Subcutaneous abdominal adipose tissue (tissue), 5 donors: ENCODE measurements at regions not wholly inside any gene's neighbourhood (a gene's known extent, or its start where the extent isn't known, plus 50 kb on each side); places are given as distances from the start of the nearest gene placed in this dataset.

Experiments used
- H3K27ac ChIP-seq: one replicate; pipeline ENCODE4 v1.7.0; 2013; ENCODE audit warnings: low read depth, mild to moderate bottlenecking, inconsistent platforms, low read length, moderate library complexity
- H3K27me3 ChIP-seq, 5 donors: one replicate each; pipeline ENCODE4 v1.7.0; 2013; ENCODE audit warnings: low read length in 5 of 5, inconsistent platforms in 1 of 5; ENCODE audit not compliant: control insufficient read depth in 5 of 5, insufficient read depth in 4 of 5
- H3K36me3 ChIP-seq, 5 donors: one replicate each; pipeline ENCODE4 v1.7.0; 2013; ENCODE audit warnings: low read length in 5 of 5; ENCODE audit not compliant: control insufficient read depth in 5 of 5, insufficient read depth in 5 of 5
- H3K4me1 ChIP-seq, 5 donors: one replicate each; pipeline ENCODE4 v1.7.0; 2013; ENCODE audit warnings: low read length in 5 of 5, mild to moderate bottlenecking in 3 of 5, moderate library complexity in 1 of 5; ENCODE audit not compliant: control insufficient read depth in 5 of 5, insufficient read depth in 5 of 5
- H3K4me3 ChIP-seq, 5 donors: one replicate each; pipeline ENCODE4 v1.7.0; 2013; ENCODE audit warnings: low read length in 5 of 5, low read depth in 1 of 5
- H3K9ac ChIP-seq, 5 donors: one replicate each; pipeline ENCODE4 v1.7.0; 2013; ENCODE audit warnings: low read length in 5 of 5, mild to moderate bottlenecking in 4 of 5, moderate library complexity in 3 of 5
- H3K9me3 ChIP-seq, 5 donors: one replicate each; pipeline ENCODE4 v1.7.0; 2013; ENCODE audit warnings: low read length in 5 of 5; ENCODE audit not compliant: control insufficient read depth in 5 of 5
- donor health status: healthy.
- donor health status: healthy.
- donor health status: healthy.
- donor health status: healthy.
- donor health status: healthy.

DNA sequence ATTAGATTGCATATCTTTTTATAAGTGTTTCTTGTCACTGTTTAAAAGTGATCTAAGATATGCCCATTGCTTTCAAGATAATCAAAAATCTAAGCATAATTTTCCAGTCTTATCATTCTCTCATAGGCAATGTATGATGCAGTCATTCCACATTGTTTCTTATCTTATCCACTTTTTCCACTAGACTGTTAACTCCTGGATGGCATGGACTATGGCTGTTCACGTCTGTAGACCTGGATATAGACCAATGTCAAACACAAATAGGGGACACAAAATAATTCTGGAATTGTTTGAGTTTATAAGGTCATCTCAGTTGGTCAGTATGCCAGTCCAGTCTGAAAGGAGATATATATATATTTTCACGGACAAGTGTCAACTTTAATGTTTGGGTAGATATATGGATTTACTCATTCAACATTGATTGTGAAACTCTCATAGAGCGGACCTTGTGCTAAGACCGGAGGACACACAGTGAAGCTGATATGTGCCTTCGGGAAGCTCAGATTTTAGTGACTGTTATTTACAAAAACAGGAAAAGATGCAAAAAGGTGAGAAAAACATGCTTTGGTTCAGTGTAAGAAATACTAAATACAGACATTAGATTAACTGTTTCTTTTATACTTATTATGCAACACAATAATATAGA lies 689.4 kb upstream of the SLC8A1 start:
- Histone ChIP-seq H3K27me3 (no peaks in the 10 kb centered on the region), H3K36me3 (no peaks in the 10 kb centered on the region), H3K9ac (no peak overlapping the region), H3K9me3 (no peaks in the 10 kb centered on the region), H3K4me3 (no peak overlapping the region), H3K4me1 (no peaks in the 10 kb centered on the region), H3K27ac (no peak overlapping the region)

DNA sequence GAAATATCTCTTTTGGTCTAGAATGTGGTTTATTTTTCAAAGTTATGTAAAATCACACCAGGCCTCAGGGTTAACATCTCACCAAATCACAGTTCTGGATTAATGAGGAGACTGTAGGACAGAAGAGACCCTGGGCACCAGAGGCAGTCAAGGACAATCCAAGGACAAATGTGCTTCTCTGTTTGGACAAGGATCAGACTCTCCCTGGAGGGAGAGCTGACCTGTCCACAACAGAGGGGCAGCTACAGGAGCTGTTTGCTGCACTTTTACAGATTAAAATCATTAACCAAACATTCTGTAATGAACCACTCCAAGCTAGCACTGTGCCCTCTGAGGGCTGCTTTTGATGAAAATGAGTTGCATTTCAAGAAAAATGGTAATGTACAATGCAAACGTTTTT lies 690.6 kb upstream of the SLC8A1 start:
- H3K4me1 ChIP-seq: no peaks in the 10 kb centered on the region
- H3K9ac ChIP-seq: no peak overlapping the region
- no peak overlapping the region for H3K4me3 ChIP-seq
- H3K27ac ChIP-seq: no peak overlapping the region
- H3K9me3 ChIP-seq: no peaks in the 10 kb centered on the region
- H3K36me3 ChIP-seq: no peaks in the 10 kb centered on the region
- H3K27me3 ChIP-seq: no peaks in the 10 kb centered on the region

DNA sequence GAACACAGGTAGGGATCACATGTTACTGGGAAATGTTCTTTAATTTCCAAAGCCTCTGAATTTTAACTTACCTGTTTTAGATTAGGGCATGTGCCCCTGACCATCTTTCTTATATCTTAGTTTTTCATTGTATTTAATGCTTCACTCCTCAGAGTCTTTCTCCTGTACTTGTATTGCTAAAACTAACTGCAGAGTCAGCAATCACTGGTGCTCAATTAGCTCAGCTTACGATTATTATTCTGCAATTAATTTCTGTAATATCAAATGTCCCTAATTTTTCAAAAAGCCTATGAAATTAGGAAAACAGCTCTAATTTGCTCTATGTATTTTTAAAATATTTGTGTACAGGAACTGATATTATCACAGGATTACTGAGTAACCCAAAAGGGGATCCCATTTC lies 693.2 kb upstream of the SLC8A1 start:
- Histone ChIP-seq H3K9me3 (no peaks in the 10 kb centered on the region), H3K4me1 (no peaks in the 10 kb centered on the region), H3K27ac (no peak overlapping the region), H3K36me3 (no peaks in the 10 kb centered on the region), H3K27me3 (no peaks in the 10 kb centered on the region), H3K4me3 (no peak overlapping the region), H3K9ac (no peak overlapping the region)

DNA sequence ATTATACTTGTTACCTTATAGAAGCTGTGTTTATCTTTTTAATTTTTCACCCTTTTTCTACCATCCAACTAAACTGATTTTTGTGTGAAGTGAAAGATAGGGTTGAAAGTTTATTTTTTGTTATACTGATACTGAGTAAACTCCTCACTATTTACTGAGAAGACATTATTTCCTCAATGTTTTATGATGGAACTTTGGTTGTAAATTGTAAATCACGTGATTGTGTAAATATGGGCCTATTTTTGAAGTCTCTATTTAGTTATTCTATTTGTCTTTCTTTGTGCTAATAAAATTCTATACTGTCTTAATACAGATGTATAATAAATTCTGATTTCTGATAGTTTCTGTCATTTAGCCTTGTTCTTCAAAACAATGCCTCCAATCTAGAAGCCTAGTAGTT lies 697.2 kb upstream of the SLC8A1 start:
- Histone ChIP-seq H3K9ac (no peak overlapping the region), H3K27me3 (no peaks in the 10 kb centered on the region), H3K9me3 (no peaks in the 10 kb centered on the region), H3K4me3 (no peak overlapping the region), H3K4me1 (no peaks in the 10 kb centered on the region), H3K27ac (no peak overlapping the region), H3K36me3 (no peaks in the 10 kb centered on the region)

DNA sequence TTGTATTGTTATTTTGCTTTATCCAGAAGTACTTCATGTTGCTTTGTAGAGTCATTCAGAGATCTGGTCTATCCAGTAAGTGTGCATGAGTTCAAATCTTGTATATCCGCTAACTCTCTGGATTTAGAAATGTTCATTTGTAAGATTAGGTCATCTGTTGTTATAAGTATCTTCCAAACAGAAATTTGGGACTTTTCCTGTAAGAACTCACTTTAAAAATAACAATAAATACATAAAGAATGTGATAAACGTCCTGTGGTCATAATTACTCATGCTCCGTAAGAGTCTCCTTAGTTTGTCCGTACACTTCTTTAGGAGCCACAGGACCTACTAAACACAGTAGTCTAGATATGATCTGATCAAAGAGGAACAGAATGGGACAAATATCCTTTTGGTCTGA lies 699.9 kb upstream of the SLC8A1 start:
- no peaks in the 10 kb centered on the region for H3K27me3 ChIP-seq
- no peak overlapping the region for H3K27ac ChIP-seq
- no peaks in the 10 kb centered on the region for H3K36me3 ChIP-seq
- no peak overlapping the region for H3K4me3 ChIP-seq
- H3K9me3 ChIP-seq: no peaks in the 10 kb centered on the region
- no peak overlapping the region for H3K9ac ChIP-seq
- H3K4me1 ChIP-seq: no peaks in the 10 kb centered on the region

DNA sequence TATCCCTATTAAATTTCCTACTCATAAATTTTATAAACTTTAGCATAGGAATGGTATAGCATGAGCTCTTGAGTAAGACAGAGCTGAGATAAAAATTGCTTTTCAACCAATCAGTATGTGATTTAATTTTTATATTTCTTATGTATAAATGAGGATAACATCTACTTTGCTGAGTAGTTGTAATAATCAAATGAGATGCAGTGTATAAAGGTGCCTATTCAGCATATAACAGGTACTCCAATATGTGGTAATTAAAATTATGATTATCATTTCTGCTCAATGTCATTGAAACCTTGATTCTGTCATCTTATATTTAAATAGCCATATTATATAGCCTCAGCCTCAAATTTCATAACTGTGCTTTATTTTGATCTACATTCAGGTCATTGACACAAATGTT lies 700.4 kb upstream of the SLC8A1 start:
- H3K9ac ChIP-seq: no peak overlapping the region
- H3K27me3 ChIP-seq: no peaks in the 10 kb centered on the region
- no peaks in the 10 kb centered on the region for H3K4me1 ChIP-seq
- no peak overlapping the region for H3K4me3 ChIP-seq
- H3K36me3 ChIP-seq: no peaks in the 10 kb centered on the region
- no peak overlapping the region for H3K27ac ChIP-seq
- H3K9me3 ChIP-seq: no peaks in the 10 kb centered on the region

DNA sequence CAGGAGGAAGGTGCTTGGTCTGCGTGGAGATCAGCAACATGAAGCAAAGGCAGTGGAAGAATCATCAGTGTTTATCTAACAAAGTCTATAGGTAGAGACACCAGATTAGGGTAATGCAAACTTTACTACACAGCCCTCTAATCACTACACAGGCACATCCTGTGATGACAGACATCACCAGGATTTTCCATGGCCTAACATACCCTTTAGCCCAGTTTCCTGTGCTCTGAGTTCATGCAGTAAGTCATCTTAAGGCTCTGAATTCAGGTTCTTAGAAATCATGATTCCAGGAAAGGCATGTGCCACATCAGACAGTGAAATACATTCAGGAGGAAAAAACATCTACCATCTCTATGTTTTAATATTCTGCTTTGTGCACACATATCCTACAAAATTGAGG lies 708.5 kb upstream of the SLC8A1 start:
- no peak overlapping the region for H3K4me3 ChIP-seq
- no peak overlapping the region for H3K27ac ChIP-seq
- H3K9me3 ChIP-seq: no peaks in the 10 kb centered on the region
- no peaks in the 10 kb centered on the region for H3K36me3 ChIP-seq
- H3K4me1 ChIP-seq: peaks cover 0 to 2% (median 0%) of the 10 kb centered on the region in 5 donors
- H3K9ac ChIP-seq: no peak overlapping the region
- H3K27me3 ChIP-seq: no peaks in the 10 kb centered on the region

DNA sequence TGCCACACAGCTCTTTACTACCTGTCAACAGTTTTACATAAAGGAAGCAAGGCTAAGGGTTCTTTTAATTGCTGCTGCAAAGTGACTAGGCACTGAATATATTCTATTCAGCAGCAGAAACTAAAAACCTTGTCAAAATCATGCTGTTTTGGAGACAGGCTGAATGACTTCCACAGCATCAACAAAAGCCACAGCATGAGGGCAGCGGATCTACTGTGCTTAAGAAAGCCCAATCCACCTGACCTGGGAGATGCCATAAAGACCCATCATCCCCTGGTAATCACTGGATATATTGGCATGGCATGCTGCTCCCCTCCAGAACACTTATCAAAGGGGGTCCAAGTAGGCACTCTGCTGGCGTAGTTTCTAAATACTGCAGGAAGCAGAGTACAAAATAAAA lies 715.1 kb upstream of the SLC8A1 start:
- Histone ChIP-seq H3K4me3 (no peak overlapping the region), H3K9ac (no peak overlapping the region), H3K4me1 (no peaks in the 10 kb centered on the region), H3K27ac (no peak overlapping the region), H3K9me3 (no peaks in the 10 kb centered on the region), H3K36me3 (no peaks in the 10 kb centered on the region), H3K27me3 (no peaks in the 10 kb centered on the region)

DNA sequence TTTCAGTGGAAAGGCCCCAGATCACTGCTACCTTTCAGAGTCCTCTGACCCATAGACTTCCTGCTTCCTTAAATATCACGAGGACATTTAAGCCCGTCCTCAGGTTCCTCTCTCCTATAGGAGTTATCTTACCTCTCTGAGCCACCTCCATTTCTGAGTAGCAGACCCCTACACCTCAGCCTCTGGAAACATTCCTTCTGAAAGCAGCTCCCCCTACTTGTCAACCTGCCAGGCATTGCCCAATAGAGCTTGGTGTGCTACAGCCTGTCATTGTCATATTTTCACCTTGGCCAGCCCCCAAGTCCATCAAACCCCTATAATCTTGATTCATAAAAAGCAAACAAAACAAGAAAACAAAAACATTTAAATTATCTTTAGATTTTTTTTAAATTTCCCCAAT lies 717.9 kb upstream of the SLC8A1 start:
- no peaks in the 10 kb centered on the region for H3K4me1 ChIP-seq
- H3K27ac ChIP-seq: no peak overlapping the region
- no peaks in the 10 kb centered on the region for H3K36me3 ChIP-seq
- no peak overlapping the region for H3K4me3 ChIP-seq
- H3K9me3 ChIP-seq: no peaks in the 10 kb centered on the region
- H3K9ac ChIP-seq: no peak overlapping the region
- H3K27me3 ChIP-seq: no peaks in the 10 kb centered on the region

DNA sequence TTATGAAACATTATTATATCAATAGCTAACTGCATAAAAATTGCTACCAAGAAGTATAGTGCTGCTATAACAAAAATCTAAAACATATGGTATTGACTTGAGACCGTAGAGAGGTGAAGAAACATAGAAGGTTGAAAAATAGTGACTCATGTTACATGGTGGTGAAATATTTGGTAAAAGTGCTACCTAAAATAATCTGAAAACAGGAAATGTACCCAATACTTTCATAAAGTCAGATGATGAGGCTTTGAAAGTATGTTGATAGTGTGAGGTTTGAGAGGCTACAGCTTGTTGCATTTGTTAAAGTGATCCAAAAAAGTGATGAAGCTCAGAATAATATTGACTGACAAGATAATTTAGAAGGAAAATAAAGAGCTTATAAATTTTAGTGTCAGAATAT lies 718.7 kb upstream of the SLC8A1 start:
- no peak overlapping the region for H3K4me3 ChIP-seq
- H3K27ac ChIP-seq: no peak overlapping the region
- H3K27me3 ChIP-seq: no peaks in the 10 kb centered on the region
- H3K9ac ChIP-seq: no peak overlapping the region
- no peaks in the 10 kb centered on the region for H3K9me3 ChIP-seq
- H3K4me1 ChIP-seq: no peaks in the 10 kb centered on the region
- H3K36me3 ChIP-seq: no peaks in the 10 kb centered on the region

DNA sequence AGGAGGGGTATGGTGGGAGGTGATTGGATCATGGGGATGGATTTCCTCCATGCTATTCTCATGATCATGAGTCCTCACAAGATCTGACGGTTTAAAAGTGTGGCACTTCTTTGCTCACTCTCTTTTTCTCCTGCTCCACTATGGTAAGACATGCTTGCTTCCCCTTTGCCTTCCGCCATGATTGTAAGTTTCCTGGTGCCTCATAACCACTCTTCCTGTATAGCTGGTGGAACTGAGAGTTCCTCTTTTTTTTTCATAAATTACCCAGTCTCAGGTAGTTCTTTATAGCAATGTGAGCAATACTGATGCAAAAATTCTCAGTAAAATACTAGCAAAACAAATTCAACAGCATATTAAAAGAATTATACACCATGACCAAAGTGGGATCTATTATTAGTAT lies 728.5 kb upstream of the SLC8A1 start:
- Histone ChIP-seq H3K9me3 (no peaks in the 10 kb centered on the region), H3K27me3 (no peaks in the 10 kb centered on the region), H3K27ac (no peak overlapping the region), H3K4me1 (no peaks in the 10 kb centered on the region), H3K36me3 (no peaks in the 10 kb centered on the region), H3K9ac (no peak overlapping the region), H3K4me3 (no peak overlapping the region)
